Superior temporal gyrus (tissue), 1 donor: ENCODE measurements at regions not wholly inside any gene's neighbourhood (a gene's known extent, or its start where the extent isn't known, plus 50 kb on each side); places are given as distances from the start of the nearest gene placed in this dataset.

ENCODE experiments used
- DNase-seq: peaks from one replicate; pipeline ENCODE4 v3.0.0-alpha.2; 2016; ENCODE audit errors: extremely low spot score

- DNase-seq, result no peak
Observed at GRCh38 chr5:158163451-158164295, 304.7 kb upstream of the CLINT1 start.

- no peak for DNase-seq
Observed at GRCh38 chr5:158162479-158163034, 303.6 kb upstream of the CLINT1 start.

GRCh38 chr5:158162026-158162425 lies 303.1 kb upstream of the CLINT1 start:
- no peak for DNase-seq

GRCh38 chr5:158159621-158160020 lies 300.7 kb upstream of the CLINT1 start:
- DNase-seq, result no peak

- DNase-seq, result no peak
Observed at GRCh38 chr5:158155811-158156505, 297.0 kb upstream of the CLINT1 start.

- DNase-seq, result no peak
Observed at GRCh38 chr5:158155067-158155466, 296.1 kb upstream of the CLINT1 start.

- DNase-seq, result no peak
Observed at GRCh38 chr5:158154226-158155005, 295.5 kb upstream of the CLINT1 start.

GRCh38 chr5:158153508-158153907 lies 294.6 kb upstream of the CLINT1 start:
- DNase-seq, result no peak

GRCh38 chr5:158152136-158152535 lies 293.2 kb upstream of the CLINT1 start:
- DNase-seq, result no peak

GRCh38 chr5:158147227-158147626 lies 288.3 kb upstream of the CLINT1 start:
- DNase-seq, result no peak

GRCh38 chr5:158145827-158146226 lies 286.9 kb upstream of the CLINT1 start:
- DNase-seq, result no peak

- no peak for DNase-seq
Observed at GRCh38 chr5:158143081-158143480, 284.1 kb upstream of the CLINT1 start.

GRCh38 chr5:158142156-158142555 lies 283.2 kb upstream of the CLINT1 start:
- DNase-seq, result no peak

GRCh38 chr5:158140120-158140731 lies 281.3 kb upstream of the CLINT1 start:
- no peak for DNase-seq

- DNase-seq, result no peak
Observed at GRCh38 chr5:158139161-158139560, 280.2 kb upstream of the CLINT1 start.

- DNase-seq, result no peak
Observed at GRCh38 chr5:158135682-158136179, 276.8 kb upstream of the CLINT1 start.

- no peak for DNase-seq
Observed at GRCh38 chr5:158133369-158133768, 274.4 kb upstream of the CLINT1 start.

GRCh38 chr5:158127536-158127935 lies 268.6 kb upstream of the CLINT1 start:
- DNase-seq, result no peak

- no peak for DNase-seq
Observed at GRCh38 chr5:158126442-158127405, 267.8 kb upstream of the CLINT1 start.

GRCh38 chr5:158124606-158125316 lies 265.8 kb upstream of the CLINT1 start:
- no peak for DNase-seq
